Esophagus muscularis mucosa (tissue), 4 donors: ENCODE measurements at regions not wholly inside any gene's neighbourhood (a gene's known extent, or its start where the extent isn't known, plus 50 kb on each side); places are given as distances from the start of the nearest gene placed in this dataset.

Experiments used
- DNase-seq: peaks from one replicate; pipeline ENCODE4 v3.0.0-alpha.2; 2017; ENCODE audit errors: extremely low spot score
- H3K27ac ChIP-seq, 4 donors: fragments of 200-600 bp; sonication (generic); replicated peaks in 1 of 4; 1 replicate in 3 of 4; 2 replicates in 1 of 4; pipeline ENCODE4 v1.5.1; 2016 to 2019; ENCODE audit warnings: mild to moderate bottlenecking in 1 of 4
- H3K27me3 ChIP-seq, 4 donors: fragments of 200-600 bp; sonication (generic); one replicate each; pipeline versions ENCODE4 v1.5.1 to v1.6.0; 2016 to 2019
- H3K36me3 ChIP-seq, 4 donors: fragments of 200-600 bp; sonication (generic); one replicate each; pipeline ENCODE4 v1.5.1; 2016 to 2019
- H3K4me1 ChIP-seq, 4 donors: fragments of 200-600 bp; sonication (generic); one replicate each; pipeline ENCODE4 v1.5.1; 2016 to 2019
- H3K4me3 ChIP-seq, 4 donors: fragments of 200-600 bp; sonication (generic); 1 replicate in 2 of 4; 2 replicates in 2 of 4; pipeline ENCODE4 v1.5.1; 2016 to 2019; ENCODE audit warnings: mild to moderate bottlenecking in 4 of 4, moderate library complexity in 1 of 4
- H3K9me3 ChIP-seq, 4 donors: fragments of 200-600 bp; sonication (generic); 1 replicate in 3 of 4; 2 replicates in 1 of 4; pipeline ENCODE4 v1.5.1; 2016 to 2019
- EP300 ChIP-seq: sonication (generic); formaldehyde crosslinking; IDR thresholded peaks from one replicate; pipeline ENCODE4 v1.6.1; 2017; ENCODE audit warnings: antibody characterized with exemption
- POLR2A ChIP-seq: fragments of 450-650 bp; IDR thresholded peaks from one replicate; pipeline ENCODE4 v1.6.1; 2017; ENCODE audit warnings: antibody characterized with exemption, moderate library complexity, mild to moderate bottlenecking, low read depth
- POLR2AphosphoS5 ChIP-seq, 2 donors: sonication (generic); formaldehyde crosslinking; IDR thresholded peaks; one replicate each; pipeline ENCODE4 v1.6.1; 2017; ENCODE audit warnings: antibody characterized with exemption in 2 of 2
- WGBS: methylation state at CpG from one replicate; pipeline ENCODE4 v1.1.5; 2018; 5-methylcytosine and 5-hydroxymethylcytosine counted together
- intact Hi-C: fragments of 100-400 bp; cut with DNase I; formaldehyde crosslinking; loops from one replicate; pipeline ENCODE4 v1.15.1; 2023
- TF ChIP-seq, protein P1 (sequence below), 3 experiments: fragments of 200-600 bp in 2 of 3; fragments of 450-650 bp in 1 of 3; sonication (generic) in 2 of 3; IDR thresholded peaks; one replicate each; pipeline ENCODE4 v1.5.1; 2017 to 2019; ENCODE audit warnings: antibody characterized with exemption in 3 of 3, mild to moderate bottlenecking in 2 of 3, moderate library complexity in 1 of 3

DNA sequence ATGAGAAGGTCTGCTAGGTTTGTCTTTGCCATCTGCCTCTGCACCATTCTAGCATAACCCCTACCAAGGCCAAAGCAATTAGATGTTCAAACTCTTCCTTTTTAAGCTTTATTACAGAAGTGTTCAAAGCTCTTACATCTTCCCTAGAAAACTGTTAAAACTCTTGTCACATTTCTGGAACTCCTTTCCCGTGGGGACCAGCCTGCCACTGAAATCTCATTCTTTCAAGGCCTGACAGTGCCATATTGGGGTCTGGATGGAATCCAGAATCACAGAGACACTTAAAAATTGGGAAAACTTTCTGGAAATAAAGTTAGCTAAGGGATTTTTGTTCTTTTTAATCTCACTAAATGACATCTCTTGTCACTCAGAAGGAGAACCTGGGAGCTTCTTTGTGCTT is 153.8 kb upstream of the SLCO3A1 start:
- no peak overlapping the region for H3K4me3 ChIP-seq
- no peaks in the 10 kb centered on the region for H3K36me3 ChIP-seq
- intact Hi-C loops = no loop called here
- TF ChIP-seq EP300 (no peak), POLR2A (no peak), POLR2AphosphoS5 (IDR thresholded peaks at IDR 0.05) (no peak)
- TF ChIP-seq, protein P1, sequence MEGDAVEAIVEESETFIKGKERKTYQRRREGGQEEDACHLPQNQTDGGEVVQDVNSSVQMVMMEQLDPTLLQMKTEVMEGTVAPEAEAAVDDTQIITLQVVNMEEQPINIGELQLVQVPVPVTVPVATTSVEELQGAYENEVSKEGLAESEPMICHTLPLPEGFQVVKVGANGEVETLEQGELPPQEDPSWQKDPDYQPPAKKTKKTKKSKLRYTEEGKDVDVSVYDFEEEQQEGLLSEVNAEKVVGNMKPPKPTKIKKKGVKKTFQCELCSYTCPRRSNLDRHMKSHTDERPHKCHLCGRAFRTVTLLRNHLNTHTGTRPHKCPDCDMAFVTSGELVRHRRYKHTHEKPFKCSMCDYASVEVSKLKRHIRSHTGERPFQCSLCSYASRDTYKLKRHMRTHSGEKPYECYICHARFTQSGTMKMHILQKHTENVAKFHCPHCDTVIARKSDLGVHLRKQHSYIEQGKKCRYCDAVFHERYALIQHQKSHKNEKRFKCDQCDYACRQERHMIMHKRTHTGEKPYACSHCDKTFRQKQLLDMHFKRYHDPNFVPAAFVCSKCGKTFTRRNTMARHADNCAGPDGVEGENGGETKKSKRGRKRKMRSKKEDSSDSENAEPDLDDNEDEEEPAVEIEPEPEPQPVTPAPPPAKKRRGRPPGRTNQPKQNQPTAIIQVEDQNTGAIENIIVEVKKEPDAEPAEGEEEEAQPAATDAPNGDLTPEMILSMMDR (IDR thresholded peaks at IDR 0.05) = no peak
- no peaks in the 10 kb centered on the region for H3K27me3 ChIP-seq
- H3K9me3 ChIP-seq = no peaks in the 10 kb centered on the region
- 80% methylated on average over 1 of the region's 1 CpG for WGBS
- no peak for DNase-seq
- no peak overlapping the region for H3K27ac ChIP-seq
- H3K4me1 ChIP-seq = no peaks in the 10 kb centered on the region

DNA sequence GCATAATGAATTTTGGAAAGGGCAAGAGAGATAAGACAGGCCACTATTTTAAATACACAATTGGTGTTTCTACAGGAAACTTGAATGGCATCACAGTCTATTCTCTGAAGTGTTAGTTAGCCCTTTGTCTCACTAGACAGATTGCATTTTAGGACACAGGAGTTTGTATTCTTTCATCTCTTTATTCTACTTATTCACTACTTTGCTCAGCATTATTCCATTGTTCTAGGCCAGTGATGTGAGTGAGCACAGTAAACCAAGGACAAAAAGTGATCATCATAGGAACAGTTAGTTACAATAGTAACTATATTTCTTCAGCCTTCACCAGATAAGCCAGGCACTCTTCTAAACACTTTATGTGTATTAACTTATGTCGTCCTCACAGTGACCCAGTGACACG is 150.2 kb upstream of the SLCO3A1 start:
- 87% methylated on average over 2 of the region's 2 CpGs for WGBS
- H3K4me1 ChIP-seq = peaks cover 0 to 8% (median 7%) of the 10 kb centered on the region in 4 donors
- TF ChIP-seq POLR2A (no peak), POLR2AphosphoS5 (IDR thresholded peaks at IDR 0.05) (no peak)
- no peak overlapping the region for H3K27ac ChIP-seq
- H3K4me3 ChIP-seq = no peak overlapping the region
- no peaks in the 10 kb centered on the region for H3K9me3 ChIP-seq
- no peaks in the 10 kb centered on the region for H3K27me3 ChIP-seq
- intact Hi-C loops = no loop called here
- DNase-seq = no peak
- no peaks in the 10 kb centered on the region for H3K36me3 ChIP-seq

DNA sequence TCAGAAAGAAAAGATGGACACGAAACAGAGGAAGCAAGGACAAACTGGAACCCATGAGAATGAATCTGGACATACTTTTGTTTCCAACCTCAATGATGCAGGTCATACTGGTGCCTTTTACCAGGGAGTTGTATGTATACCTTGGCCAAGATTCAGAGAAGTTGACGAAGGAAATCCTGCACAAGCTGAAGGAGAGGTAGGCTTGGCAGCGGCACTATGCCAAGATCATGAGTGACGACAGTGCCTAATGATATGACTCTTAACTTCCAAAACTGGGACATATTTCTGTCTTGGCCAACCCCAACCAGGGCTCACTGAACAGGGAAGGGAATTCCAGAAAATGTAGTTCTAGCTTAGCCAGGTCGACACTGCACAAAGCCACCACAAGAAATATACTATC is 149.2 kb upstream of the SLCO3A1 start:
- TF ChIP-seq EP300 = no peak
- TF ChIP-seq, protein P1 (IDR thresholded peaks at IDR 0.05) = no peak
- TF ChIP-seq POLR2AphosphoS5 (IDR thresholded peaks at IDR 0.05) = no peak
- TF ChIP-seq POLR2A = no peak
- DNase-seq = no peak
- no peaks in the 10 kb centered on the region for H3K27me3 ChIP-seq
- peaks cover 0 to 8% (median 7%) of the 10 kb centered on the region in 4 donors for H3K4me1 ChIP-seq
- no peak overlapping the region for H3K4me3 ChIP-seq
- no peaks in the 10 kb centered on the region for H3K9me3 ChIP-seq
- 84% methylated on average over 5 of the region's 5 CpGs for WGBS
- no peaks in the 10 kb centered on the region for H3K36me3 ChIP-seq
- intact Hi-C loops = no loop called here
- no peak overlapping the region for H3K27ac ChIP-seq

DNA sequence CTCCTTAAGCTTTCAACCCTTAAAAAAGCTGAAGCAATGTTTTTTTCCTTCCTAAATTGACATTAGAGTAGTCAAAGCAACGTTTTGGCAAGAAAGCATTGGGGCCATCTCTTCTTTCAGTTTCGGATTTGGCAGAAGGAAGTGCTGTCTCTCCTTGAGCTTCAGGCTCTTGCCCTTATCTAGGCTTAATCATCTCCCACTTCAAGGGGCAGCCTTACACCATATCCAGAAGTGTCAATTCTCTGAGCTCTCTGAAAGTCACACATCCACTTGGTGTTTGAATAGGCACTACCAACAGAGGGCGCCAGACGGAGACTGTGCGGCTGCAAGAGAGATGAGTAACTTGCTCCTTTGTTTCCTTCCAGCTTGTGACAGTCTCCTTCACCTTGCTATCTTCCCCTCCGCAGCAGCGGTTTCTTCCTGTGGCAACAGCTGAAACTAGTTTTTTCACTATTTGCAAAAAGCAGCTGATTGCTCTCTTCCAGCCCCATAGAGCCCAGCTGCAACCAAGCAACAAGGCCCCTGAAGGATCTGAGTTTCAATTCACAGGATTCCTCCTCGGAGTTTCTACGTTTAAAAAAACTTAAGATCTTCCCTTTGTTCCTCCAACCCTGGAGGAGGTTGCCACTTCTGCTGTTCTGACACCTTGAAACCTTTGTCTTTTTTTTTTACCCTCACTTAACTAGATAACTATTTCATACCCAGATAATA is 147.0 kb upstream of the SLCO3A1 start:
- intact Hi-C loops = loop anchor here (5.0 kb wide), 1 partner anchor 376 kb away; no protein-coding TSS in a partner anchor
- H3K4me3 ChIP-seq = peak overlapping the region in 1 of 4 donors; percentile 1

GRCh38 chr15:91710080-91710698 is 143.3 kb upstream of the SLCO3A1 start:
- H3K27me3 ChIP-seq = peaks cover 0 to 12% (median 0%) of the 10 kb centered on the region in 4 donors
- H3K27ac ChIP-seq = no peak overlapping the region
- DNase-seq = peak; percentile 82
- H3K9me3 ChIP-seq = no peaks in the 10 kb centered on the region
- intact Hi-C loops = no loop called here
- WGBS = 78% methylated on average over 3 of the region's 3 CpGs
- H3K4me1 ChIP-seq = peaks cover 0 to 8% (median 7%) of the 10 kb centered on the region in 4 donors
- H3K36me3 ChIP-seq = no peaks in the 10 kb centered on the region
- no peak overlapping the region for H3K4me3 ChIP-seq
- TF ChIP-seq POLR2AphosphoS5 (IDR thresholded peaks at IDR 0.05) (no peak), POLR2A (no peak), EP300 (no peak)
- TF ChIP-seq, protein P1 (IDR thresholded peaks at IDR 0.05) = no peak

More for the DNA sequence above, 147.0 kb upstream of the SLCO3A1 start:
- DNase-seq = no peak
- no peak for TF ChIP-seq EP300
- no peak for TF ChIP-seq POLR2A
- TF ChIP-seq, protein P1 (IDR thresholded peaks at IDR 0.05) = peak; percentile 69 to 89 (median 89)
- no peak for TF ChIP-seq POLR2AphosphoS5 (IDR thresholded peaks at IDR 0.05)
- H3K27me3 ChIP-seq = no peaks in the 10 kb centered on the region
- H3K4me1 ChIP-seq = peaks cover 0 to 8% (median 7%) of the 10 kb centered on the region in 4 donors
- peak overlapping the region in 3 of 4 donors; percentile 1 to 50 (median 13) for H3K27ac ChIP-seq
- WGBS = 25% methylated on average over 9 of the region's 9 CpGs
- H3K36me3 ChIP-seq = no peaks in the 10 kb centered on the region
- H3K9me3 ChIP-seq = no peaks in the 10 kb centered on the region
